COLO829 (cell line): ENCODE measurements at regions not wholly inside any gene's neighbourhood (a gene's known extent, or its start where the extent isn't known, plus 50 kb on each side); places are given as distances from the start of the nearest gene placed in this dataset.
"Not testable (repeated sequence)": the region's sequence is repeated elsewhere in the genome, so short reads cannot be mapped to it uniquely, and the experiment has no call there.

ENCODE experiments used
- DNase-seq: peaks from one replicate; pipeline ENCODE4 v3.0.0; 2012; ENCODE audit warnings: low spot score

- DNase-seq = no peak
Measured at GRCh38 chr3:88000853-88001252, 58.0 kb downstream of the CGGBP1 start.

GRCh38 chr3:87997966-87998365, 60.8 kb downstream of the CGGBP1 start:
- DNase-seq = no peak

GRCh38 chr3:87997298-87997697, 61.5 kb downstream of the CGGBP1 start:
- DNase-seq = no peak

GRCh38 chr3:87996882-87997281, 61.9 kb downstream of the CGGBP1 start:
- DNase-seq = no peak

GRCh38 chr3:87993566-87993965, 65.2 kb downstream of the CGGBP1 start:
- DNase-seq = no peak

GRCh38 chr3:87987952-87988351, 70.9 kb downstream of the CGGBP1 start:
- DNase-seq = no peak

- no peak for DNase-seq
Measured at GRCh38 chr3:87982421-87982820, 76.4 kb downstream of the CGGBP1 start.

GRCh38 chr3:87979527-87979926, 79.3 kb downstream of the CGGBP1 start:
- DNase-seq = no peak

- DNase-seq = no peak
Measured at GRCh38 chr3:87977765-87978164, 81.0 kb downstream of the CGGBP1 start.

GRCh38 chr3:87975716-87976115, 83.1 kb downstream of the CGGBP1 start:
- DNase-seq = no peak

- DNase-seq = no peak
Measured at GRCh38 chr3:87973906-87974305, 84.9 kb downstream of the CGGBP1 start.

GRCh38 chr3:87969620-87970019, 89.2 kb downstream of the CGGBP1 start:
- DNase-seq = no peak

GRCh38 chr3:87968668-87969067, 90.1 kb downstream of the CGGBP1 start:
- DNase-seq = no peak

- DNase-seq = peak; percentile 44
Measured at GRCh38 chr3:87958289-87958688, 100.5 kb downstream of the CGGBP1 start.

GRCh38 chr3:87957575-87957974, 101.2 kb downstream of the CGGBP1 start:
- no peak for DNase-seq

GRCh38 chr3:87949879-87950208, 109.0 kb downstream of the CGGBP1 start:
- no peak for DNase-seq

GRCh38 chr3:87949189-87949878, 109.5 kb downstream of the CGGBP1 start:
- no peak for DNase-seq

- DNase-seq = not testable (repeated sequence)
Measured at GRCh38 chr3:87946007-87946406, 112.8 kb downstream of the CGGBP1 start.

GRCh38 chr3:87942256-87942655, 116.5 kb downstream of the CGGBP1 start:
- not testable (repeated sequence) for DNase-seq

- DNase-seq = no peak
Measured at GRCh38 chr3:87924485-87924884, 134.3 kb downstream of the CGGBP1 start.

GRCh38 chr3:87920549-87920948, 138.3 kb downstream of the CGGBP1 start:
- no peak for DNase-seq

- DNase-seq = no peak
Measured at GRCh38 chr3:87901141-87901540, 157.7 kb downstream of the CGGBP1 start.

GRCh38 chr3:87900061-87900460, 158.7 kb downstream of the CGGBP1 start:
- DNase-seq = peak; percentile 16

GRCh38 chr3:87898971-87899370, 159.8 kb downstream of the CGGBP1 start:
- no peak for DNase-seq

- no peak for DNase-seq
Measured at GRCh38 chr3:87895983-87896382, 162.8 kb downstream of the CGGBP1 start.
